OCI-LY3 (cell line): ENCODE measurements at regions not wholly inside any gene's neighbourhood (a gene's known extent, or its start where the extent isn't known, plus 50 kb on each side); places are given as distances from the start of the nearest gene placed in this dataset.

Source experiments
- H2AFZ ChIP-seq: fragments of 200-600, 300-600 bp; shearing (Covaris generic); 2 replicates; pipeline ENCODE4 v1.6.0; 2014; ENCODE audit warnings: antibody characterized with exemption, low read depth, low read length
- H3K27ac ChIP-seq: fragments of 200-600, 300-600 bp; sonication (generic); 2 replicates; pipeline ENCODE4 v1.5.1; 2014; ENCODE audit warnings: mild to moderate bottlenecking, low read length, moderate library complexity, mixed read lengths
- H3K27me3 ChIP-seq: fragments of 200-600, 300-600 bp; sonication (generic); 2 replicates; pipeline ENCODE4 v1.6.1; 2014; ENCODE audit warnings: low read depth, low read length, mixed read lengths
- H3K36me3 ChIP-seq: fragments of 200-600, 300-600 bp; sonication (generic); replicated peaks from 2 replicates; pipeline ENCODE3; 2014; ENCODE audit warnings: low read depth, low read length, mixed read lengths
- H3K4me1 ChIP-seq: fragments of 300-600, 200-600 bp; sonication (generic); 2 replicates; pipeline ENCODE4 v1.6.1; 2014; ENCODE audit warnings: low read length, mixed read lengths
- H3K4me2 ChIP-seq: fragments of 200-600, 300-600 bp; sonication (generic); 2 replicates; pipeline ENCODE4 v1.6.1; 2014; ENCODE audit warnings: low read length, mixed read lengths
- H3K4me3 ChIP-seq: fragments of 300-600, 200-600 bp; sonication (generic); 2 replicates; pipeline ENCODE4 v1.5.1; 2014; ENCODE audit warnings: antibody characterized with exemption, mild to moderate bottlenecking, low read length, moderate library complexity
- H3K79me2 ChIP-seq: fragments of 300-600, 200-600 bp; shearing (Covaris generic); 2 replicates; pipeline ENCODE4 v1.6.1; 2014; ENCODE audit warnings: mild to moderate bottlenecking, low read length, mixed read lengths
- H3K9ac ChIP-seq: fragments of 300-600, 200-600 bp; shearing (Covaris generic); 2 replicates; pipeline ENCODE4 v1.6.0; 2014; ENCODE audit warnings: mild to moderate bottlenecking, low read length, moderate library complexity
- H3K9me3 ChIP-seq: fragments of 200-600, 300-600 bp; shearing (Covaris generic); 2 replicates; pipeline ENCODE4 v1.6.1; 2014; ENCODE audit warnings: low read length, mixed read lengths; ENCODE audit not compliant: insufficient read depth
- H4K20me1 ChIP-seq: fragments of 200-600, 300-600 bp; sonication (generic); 2 replicates; pipeline ENCODE4 v1.6.1; 2016; ENCODE audit warnings: low read length, mixed read lengths; ENCODE audit not compliant: insufficient read depth
- CTCF ChIP-seq: fragments of 200-600, 300-600 bp; sonication (generic); IDR thresholded peaks from 2 replicates; pipeline ENCODE4 v1.5.1; 2014; ENCODE audit warnings: antibody characterized with exemption, low read length, low read depth
- EZH2phosphoT487 ChIP-seq: fragments of 200-600 bp; shearing (Covaris generic); IDR thresholded peaks from 2 replicates; pipeline ENCODE4 v1.6.1; 2018; ENCODE audit warnings: antibody characterized with exemption, mixed run types, low read depth

GRCh38 chr5:167452136-167452535 lies 839.3 kb upstream of the WWC1 start:
- H3K4me1 ChIP-seq = no peaks in the 10 kb centered on the region
- H3K36me3 ChIP-seq = no peaks in the 10 kb centered on the region
- TF ChIP-seq CTCF = no peak
- TF ChIP-seq EZH2phosphoT487 = no peak
- H3K9me3 ChIP-seq = no peaks in the 10 kb centered on the region
- H3K79me2 ChIP-seq = no peaks in the 10 kb centered on the region
- no peak overlapping the region for H3K9ac ChIP-seq
- H4K20me1 ChIP-seq = no peaks in the 10 kb centered on the region
- no peak overlapping the region for H3K27ac ChIP-seq
- H3K4me2 ChIP-seq = no peak overlapping the region
- no peak overlapping the region for H2AFZ ChIP-seq
- H3K4me3 ChIP-seq = no peak overlapping the region
- no peaks in the 10 kb centered on the region for H3K27me3 ChIP-seq

- H3K79me2 ChIP-seq = no peaks in the 10 kb centered on the region
- no peaks in the 10 kb centered on the region for H3K4me1 ChIP-seq
- no peaks in the 10 kb centered on the region for H3K27me3 ChIP-seq
- H3K4me2 ChIP-seq = no peak overlapping the region
- no peak overlapping the region for H3K4me3 ChIP-seq
- no peaks in the 10 kb centered on the region for H4K20me1 ChIP-seq
- H3K27ac ChIP-seq = no peak overlapping the region
- no peaks in the 10 kb centered on the region for H3K36me3 ChIP-seq
- H2AFZ ChIP-seq = no peak overlapping the region
- H3K9ac ChIP-seq = no peak overlapping the region
- no peak for TF ChIP-seq CTCF
- no peaks in the 10 kb centered on the region for H3K9me3 ChIP-seq
These were observed 838.0 kb upstream of the WWC1 start for GRCh38 chr5:167453246-167454030.

GRCh38 chr5:167458412-167458811 lies 833.0 kb upstream of the WWC1 start:
- no peaks in the 10 kb centered on the region for H4K20me1 ChIP-seq
- no peak overlapping the region for H3K4me2 ChIP-seq
- H3K9me3 ChIP-seq = no peaks in the 10 kb centered on the region
- TF ChIP-seq EZH2phosphoT487 (no peak), CTCF (no peak)
- H3K36me3 ChIP-seq = no peaks in the 10 kb centered on the region
- no peaks in the 10 kb centered on the region for H3K27me3 ChIP-seq
- no peak overlapping the region for H2AFZ ChIP-seq
- H3K4me1 ChIP-seq = no peaks in the 10 kb centered on the region
- no peak overlapping the region for H3K27ac ChIP-seq
- no peaks in the 10 kb centered on the region for H3K79me2 ChIP-seq
- no peak overlapping the region for H3K9ac ChIP-seq
- no peak overlapping the region for H3K4me3 ChIP-seq

- Histone ChIP-seq H3K9ac (no peak overlapping the region), H3K36me3 (no peaks in the 10 kb centered on the region), H2AFZ (no peak overlapping the region), H3K4me2 (no peak overlapping the region), H3K79me2 (no peaks in the 10 kb centered on the region), H3K4me1 (no peaks in the 10 kb centered on the region), H3K27ac (no peak overlapping the region), H3K27me3 (no peaks in the 10 kb centered on the region), H3K9me3 (no peaks in the 10 kb centered on the region), H3K4me3 (no peak overlapping the region), H4K20me1 (no peaks in the 10 kb centered on the region)
- TF ChIP-seq CTCF (no peak), EZH2phosphoT487 (no peak)
These were observed 830.9 kb upstream of the WWC1 start for GRCh38 chr5:167460449-167461020.
